Epithelial cell of esophagus (primary cell): ENCODE measurements at regions not wholly inside any gene's neighbourhood (a gene's known extent, or its start where the extent isn't known, plus 50 kb on each side); places are given as distances from the start of the nearest gene placed in this dataset.

Experiments
- DNase-seq: peaks from one replicate; pipeline ENCODE4 v3.0.0; 2010; ENCODE audit warnings: low read depth
- H3K4me3 ChIP-seq: 2 replicates; pipeline ENCODE4 v1.5.1; 2011; ENCODE audit warnings: mild to moderate bottlenecking, low read length, control low read depth
- TF ChIP-seq, protein P1 (sequence below): IDR thresholded peaks from 2 replicates; pipeline ENCODE4 v1.5.1; 2011; ENCODE audit warnings: low read depth, mild to moderate bottlenecking, low read length, control low read depth, inconsistent platforms; ENCODE audit not compliant: insufficient read depth; ENCODE audit errors: missing control alignments

DNA sequence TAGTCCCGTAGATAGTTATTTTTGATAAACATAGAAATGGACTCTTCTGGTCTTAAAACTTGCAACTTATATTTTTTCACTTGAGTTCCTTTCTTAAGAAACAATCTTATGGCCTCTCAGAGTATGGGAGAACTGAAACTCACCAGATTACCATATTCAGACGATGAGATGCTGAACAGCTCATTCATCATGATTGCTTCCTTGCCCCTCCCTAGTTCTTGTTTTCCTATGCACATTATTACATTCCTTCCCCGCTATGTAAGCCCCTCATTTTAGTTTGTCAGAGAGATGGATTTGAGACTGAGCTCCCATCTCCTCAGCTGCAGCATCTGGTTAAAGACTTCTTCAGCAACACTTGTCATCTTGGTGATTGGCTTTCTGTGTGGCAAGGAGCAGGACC lies 158.5 kb downstream of the SLITRK6 start:
- H3K4me3 ChIP-seq: no peak overlapping the region
- DNase-seq: no peak
- TF ChIP-seq, protein P1, sequence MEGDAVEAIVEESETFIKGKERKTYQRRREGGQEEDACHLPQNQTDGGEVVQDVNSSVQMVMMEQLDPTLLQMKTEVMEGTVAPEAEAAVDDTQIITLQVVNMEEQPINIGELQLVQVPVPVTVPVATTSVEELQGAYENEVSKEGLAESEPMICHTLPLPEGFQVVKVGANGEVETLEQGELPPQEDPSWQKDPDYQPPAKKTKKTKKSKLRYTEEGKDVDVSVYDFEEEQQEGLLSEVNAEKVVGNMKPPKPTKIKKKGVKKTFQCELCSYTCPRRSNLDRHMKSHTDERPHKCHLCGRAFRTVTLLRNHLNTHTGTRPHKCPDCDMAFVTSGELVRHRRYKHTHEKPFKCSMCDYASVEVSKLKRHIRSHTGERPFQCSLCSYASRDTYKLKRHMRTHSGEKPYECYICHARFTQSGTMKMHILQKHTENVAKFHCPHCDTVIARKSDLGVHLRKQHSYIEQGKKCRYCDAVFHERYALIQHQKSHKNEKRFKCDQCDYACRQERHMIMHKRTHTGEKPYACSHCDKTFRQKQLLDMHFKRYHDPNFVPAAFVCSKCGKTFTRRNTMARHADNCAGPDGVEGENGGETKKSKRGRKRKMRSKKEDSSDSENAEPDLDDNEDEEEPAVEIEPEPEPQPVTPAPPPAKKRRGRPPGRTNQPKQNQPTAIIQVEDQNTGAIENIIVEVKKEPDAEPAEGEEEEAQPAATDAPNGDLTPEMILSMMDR: no peak

DNA sequence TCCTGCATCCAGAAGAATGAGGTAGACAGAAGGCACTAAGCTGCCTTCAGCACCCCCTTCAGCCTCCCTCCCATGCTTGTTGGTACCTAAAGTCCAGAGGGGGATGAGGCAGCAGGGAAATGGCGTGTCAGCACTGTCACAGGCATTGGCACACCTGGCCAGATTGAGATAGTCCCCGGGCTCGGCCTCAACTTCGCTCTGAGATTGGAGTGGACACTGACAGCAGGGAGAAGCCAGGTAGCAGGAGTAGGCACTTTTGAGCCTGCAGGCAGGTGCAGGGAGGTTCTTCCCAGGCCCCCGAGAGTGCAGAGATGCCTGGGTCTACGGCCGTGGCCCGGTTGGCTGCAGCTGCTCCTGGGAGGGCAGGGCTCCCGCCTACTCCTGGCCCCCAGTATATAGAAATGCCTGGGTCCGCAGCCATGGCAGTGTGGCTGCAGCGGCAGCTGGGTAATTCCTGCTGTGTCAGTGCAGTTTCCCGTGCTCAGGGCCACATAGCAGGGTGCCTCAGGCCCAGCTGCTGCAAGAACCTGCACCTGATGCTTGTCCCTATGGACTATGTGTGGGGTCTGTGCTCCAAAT lies 160.3 kb downstream of the SLITRK6 start:
- DNase-seq: no peak
- no peak overlapping the region for H3K4me3 ChIP-seq
- TF ChIP-seq, protein P1: no peak

DNA sequence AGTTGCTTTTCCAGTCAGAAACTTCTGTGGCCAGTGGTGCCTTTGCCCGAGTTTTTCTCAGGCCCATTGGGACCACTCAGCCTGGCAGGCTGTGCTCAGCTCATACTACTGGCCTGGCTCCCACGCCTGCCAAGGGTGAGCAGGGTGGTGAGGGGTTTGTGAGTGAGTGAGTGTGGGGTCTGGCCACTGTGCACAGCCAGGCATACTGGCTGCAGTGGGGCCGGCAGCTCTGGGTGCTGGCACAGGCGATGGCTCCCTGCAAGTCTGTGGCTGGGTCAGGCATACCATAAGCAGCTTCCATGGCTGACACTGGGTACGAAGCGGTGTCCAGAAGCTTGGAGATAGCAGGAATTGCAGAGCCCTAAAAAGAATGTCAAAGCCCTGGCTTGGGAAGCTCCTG lies 161.0 kb downstream of the SLITRK6 start:
- TF ChIP-seq, protein P1: no peak
- no peak for DNase-seq
- no peak overlapping the region for H3K4me3 ChIP-seq

DNA sequence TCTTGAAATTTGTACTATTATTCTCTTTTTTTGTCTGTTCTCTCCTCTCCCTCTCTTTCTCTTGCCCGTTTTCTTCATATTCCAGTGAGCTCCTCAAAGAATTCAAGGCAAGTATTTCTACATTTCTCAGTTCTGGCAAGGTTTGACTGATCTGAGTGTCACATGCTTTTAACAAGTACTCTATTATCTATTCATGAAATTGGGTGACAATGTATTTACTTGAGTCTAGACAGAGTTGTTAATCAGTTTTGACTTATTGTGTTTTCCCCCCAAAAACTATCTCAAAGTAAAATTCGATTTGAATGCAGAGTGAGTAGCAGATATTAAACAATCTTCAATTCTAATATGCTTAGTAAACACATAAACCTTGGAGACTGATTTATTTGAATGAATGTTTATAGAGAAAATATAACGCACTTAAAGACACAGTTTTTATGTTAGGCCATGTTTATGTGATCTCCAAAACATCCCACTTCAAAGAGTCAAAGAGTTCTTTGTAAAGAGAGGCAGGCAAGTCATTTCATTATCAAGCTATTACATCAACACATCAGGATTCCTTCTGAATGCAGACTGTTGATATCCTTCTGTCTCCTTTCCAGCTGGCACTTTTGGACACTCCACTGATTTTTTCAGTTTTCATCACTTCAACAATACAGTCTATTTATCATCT lies 166.6 kb downstream of the SLITRK6 start:
- no peak for DNase-seq
- TF ChIP-seq, protein P1: no peak
- H3K4me3 ChIP-seq: no peak overlapping the region

DNA sequence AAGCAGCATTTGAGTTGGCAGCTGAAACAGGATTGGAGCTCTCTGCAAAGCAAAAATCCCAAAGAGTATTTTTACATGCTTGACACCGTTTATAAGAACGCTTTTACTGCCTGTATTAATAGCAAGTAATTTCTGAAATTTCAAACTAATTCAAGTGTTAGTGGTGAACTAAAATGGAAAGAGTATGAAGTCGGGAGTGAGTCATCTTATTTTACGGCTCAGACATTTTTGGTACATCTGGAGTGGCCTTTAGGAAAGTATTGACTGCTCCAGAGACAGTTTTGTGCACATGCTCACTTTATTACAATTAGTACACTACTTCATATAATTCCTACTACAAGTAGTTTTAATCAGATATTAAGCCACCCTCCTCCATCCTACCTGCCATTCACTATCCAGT lies 167.4 kb downstream of the SLITRK6 start:
- TF ChIP-seq, protein P1: no peak
- DNase-seq: no peak

DNA sequence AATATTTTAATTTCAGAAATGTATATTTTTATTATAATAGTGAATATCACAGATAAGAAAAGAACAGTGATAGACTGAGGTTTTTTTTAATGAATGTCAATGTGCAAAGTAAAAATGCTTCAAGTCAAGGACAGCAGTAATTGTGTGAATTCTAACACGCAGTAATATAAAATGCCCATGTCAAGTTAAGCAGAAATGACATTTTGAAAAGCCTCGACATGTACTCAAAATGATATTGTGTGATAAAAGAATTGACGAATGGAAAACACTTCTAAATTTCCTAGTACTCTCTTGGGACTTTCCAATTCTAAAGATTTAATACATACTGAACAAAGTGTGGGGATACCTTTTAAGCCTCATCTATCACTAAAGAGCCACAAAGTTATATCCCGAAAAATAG lies 172.6 kb downstream of the SLITRK6 start:
- no peak overlapping the region for H3K4me3 ChIP-seq
- TF ChIP-seq, protein P1: no peak
- no peak for DNase-seq

More for the DNA sequence above, 167.4 kb downstream of the SLITRK6 start:
- no peak overlapping the region for H3K4me3 ChIP-seq

DNA sequence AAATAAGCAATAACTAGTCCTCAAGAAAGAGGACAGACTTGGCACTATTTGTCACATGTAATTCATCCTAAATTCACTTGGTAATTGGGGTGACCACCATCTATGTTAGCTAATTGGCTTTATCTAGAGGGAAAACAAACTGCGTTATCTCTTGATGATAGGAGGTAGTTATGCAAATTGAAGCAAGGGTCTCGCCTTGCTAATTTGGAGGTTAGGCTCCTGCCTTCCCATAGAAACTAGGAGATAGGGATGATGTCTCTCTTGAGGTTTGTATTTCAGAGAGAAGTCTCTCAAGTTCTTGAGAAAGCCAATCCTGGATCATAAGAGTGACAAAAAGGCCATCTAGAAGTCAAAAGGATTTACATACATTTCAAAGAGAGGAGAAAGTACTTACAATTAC lies 179.9 kb downstream of the SLITRK6 start:
- no peak for DNase-seq
- TF ChIP-seq, protein P1: no peak
- no peak overlapping the region for H3K4me3 ChIP-seq
